ENCODE measurements at regions not wholly inside any gene's neighbourhood (a gene's known extent, or its start where the extent isn't known, plus 50 kb on each side); places are given as distances from the start of the nearest gene placed in this dataset.
"Not testable (repeated sequence)": the region's sequence is repeated elsewhere in the genome, so short reads cannot be mapped to it uniquely, and the experiment has no call there.

- no peak for DNase-seq
Measured at GRCh38 chr4:130825284-130825683, 1729.3 kb downstream of the C4orf33 start.

GRCh38 chr4:130850019-130850524, 1754.1 kb downstream of the C4orf33 start:
- no peak for DNase-seq

GRCh38 chr4:130851107-130851506, 1755.2 kb downstream of the C4orf33 start:
- DNase-seq, result no peak

- DNase-seq, result no peak
Measured at GRCh38 chr4:130851932-130852331, 1756.0 kb downstream of the C4orf33 start.

GRCh38 chr4:130855533-130855932, 1759.6 kb downstream of the C4orf33 start:
- DNase-seq, result no peak

GRCh38 chr4:130859991-130860390, 1764.0 kb downstream of the C4orf33 start:
- no peak for DNase-seq

GRCh38 chr4:130896920-130897319, 1801.0 kb downstream of the C4orf33 start:
- no peak for DNase-seq

GRCh38 chr4:130901321-130901720, 1805.4 kb downstream of the C4orf33 start:
- no peak for DNase-seq

- no peak for DNase-seq
Measured at GRCh38 chr4:130922955-130923354, 1827.0 kb downstream of the C4orf33 start.

- DNase-seq, result no peak
Measured at GRCh38 chr4:130955520-130955919, 1859.6 kb downstream of the C4orf33 start.

GRCh38 chr4:130985371-130985770, 1889.4 kb downstream of the C4orf33 start:
- DNase-seq, result no peak

- no peak for DNase-seq
Measured at GRCh38 chr4:130995988-130996387, 1900.0 kb downstream of the C4orf33 start.

GRCh38 chr4:131001371-131001770, 1905.4 kb downstream of the C4orf33 start:
- no peak for DNase-seq

- DNase-seq, result no peak
Measured at GRCh38 chr4:131002132-131002531, 1906.2 kb downstream of the C4orf33 start.

GRCh38 chr4:131006388-131006787, 1910.4 kb downstream of the C4orf33 start:
- DNase-seq, result no peak

GRCh38 chr4:131011961-131012360, 1916.0 kb downstream of the C4orf33 start:
- not testable (repeated sequence) for DNase-seq

GRCh38 chr4:131013226-131013625, 1917.3 kb downstream of the C4orf33 start:
- DNase-seq, result no peak

GRCh38 chr4:131026771-131027170, 1930.8 kb downstream of the C4orf33 start:
- DNase-seq, result no peak

- DNase-seq, result no peak
Measured at GRCh38 chr4:131044368-131044767, 1948.4 kb downstream of the C4orf33 start.

GRCh38 chr4:131046821-131047220, 1950.9 kb downstream of the C4orf33 start:
- no peak for DNase-seq

- no peak for DNase-seq
Measured at GRCh38 chr4:131052646-131053045, 1956.7 kb downstream of the C4orf33 start.

GRCh38 chr4:131054489-131055019, 1958.6 kb downstream of the C4orf33 start:
- DNase-seq, result no peak

- no peak for DNase-seq
Measured at GRCh38 chr4:131061734-131062133, 1965.8 kb downstream of the C4orf33 start.

- DNase-seq, result no peak
Measured at GRCh38 chr4:131063878-131064277, 1967.9 kb downstream of the C4orf33 start.

- no peak for DNase-seq
Measured at GRCh38 chr4:131081069-131081468, 1985.1 kb downstream of the C4orf33 start.
